LNCaP clone FGC (cell line): ENCODE measurements at regions not wholly inside any gene's neighbourhood (a gene's known extent, or its start where the extent isn't known, plus 50 kb on each side); places are given as distances from the start of the nearest gene placed in this dataset.

ENCODE experiments used
- DNase-seq: peaks from one replicate; pipeline ENCODE4 v3.0.0-alpha.2; 2011; ENCODE audit warnings: low read depth
- H3K4me3 ChIP-seq: 2 replicates; pipeline ENCODE4 v1.5.1; 2011; ENCODE audit warnings: mild to moderate bottlenecking, low read depth, low read length, control low read depth
- TF ChIP-seq, protein P1 (sequence below): IDR thresholded peaks from 2 replicates; pipeline ENCODE4 v1.5.1; 2012; ENCODE audit warnings: mild to moderate bottlenecking; ENCODE audit not compliant: control insufficient read depth, insufficient read depth; ENCODE audit errors: extremely low read depth

DNA sequence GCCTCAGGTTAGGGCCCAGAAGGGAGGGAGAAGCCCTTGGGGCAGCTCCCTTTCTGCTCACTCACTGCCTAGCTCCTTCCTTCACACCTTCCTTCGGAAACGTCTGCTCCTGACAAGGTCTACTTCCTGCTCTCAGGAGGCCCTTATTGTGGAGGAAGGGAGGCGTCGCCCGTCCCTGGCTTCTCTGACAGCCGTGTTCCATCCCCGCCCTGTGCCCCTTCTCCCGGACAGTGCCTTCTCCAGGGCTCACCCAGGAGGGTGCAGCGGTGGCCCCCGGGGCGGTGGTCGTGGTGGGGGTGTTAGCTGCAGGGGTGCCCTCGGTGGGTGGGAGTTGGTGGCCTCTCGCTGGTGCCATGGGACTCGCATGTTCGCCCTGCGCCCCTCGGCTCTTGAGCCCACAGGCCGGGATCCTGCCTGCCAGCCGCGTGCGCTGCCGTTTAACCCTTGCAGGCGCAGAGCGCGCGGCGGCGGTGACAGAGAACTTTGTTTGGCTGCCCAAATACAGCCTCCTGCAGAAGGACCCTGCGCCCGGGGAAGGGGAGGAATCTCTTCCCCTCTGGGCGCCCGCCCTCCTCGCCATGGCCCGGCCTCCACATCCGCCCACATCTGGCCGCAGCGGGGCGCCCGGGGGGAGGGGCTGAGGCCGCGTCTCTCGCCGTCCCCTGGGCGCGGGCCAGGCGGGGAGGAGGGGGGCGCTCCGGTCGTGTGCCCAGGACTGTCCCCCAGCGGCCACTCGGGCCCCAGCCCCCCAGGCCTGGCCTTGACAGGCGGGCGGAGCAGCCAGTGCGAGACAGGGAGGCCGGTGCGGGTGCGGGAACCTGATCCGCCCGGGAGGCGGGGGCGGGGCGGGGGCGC, 231.9 kb downstream of the SEC14L1 start:
- TF ChIP-seq, protein P1, sequence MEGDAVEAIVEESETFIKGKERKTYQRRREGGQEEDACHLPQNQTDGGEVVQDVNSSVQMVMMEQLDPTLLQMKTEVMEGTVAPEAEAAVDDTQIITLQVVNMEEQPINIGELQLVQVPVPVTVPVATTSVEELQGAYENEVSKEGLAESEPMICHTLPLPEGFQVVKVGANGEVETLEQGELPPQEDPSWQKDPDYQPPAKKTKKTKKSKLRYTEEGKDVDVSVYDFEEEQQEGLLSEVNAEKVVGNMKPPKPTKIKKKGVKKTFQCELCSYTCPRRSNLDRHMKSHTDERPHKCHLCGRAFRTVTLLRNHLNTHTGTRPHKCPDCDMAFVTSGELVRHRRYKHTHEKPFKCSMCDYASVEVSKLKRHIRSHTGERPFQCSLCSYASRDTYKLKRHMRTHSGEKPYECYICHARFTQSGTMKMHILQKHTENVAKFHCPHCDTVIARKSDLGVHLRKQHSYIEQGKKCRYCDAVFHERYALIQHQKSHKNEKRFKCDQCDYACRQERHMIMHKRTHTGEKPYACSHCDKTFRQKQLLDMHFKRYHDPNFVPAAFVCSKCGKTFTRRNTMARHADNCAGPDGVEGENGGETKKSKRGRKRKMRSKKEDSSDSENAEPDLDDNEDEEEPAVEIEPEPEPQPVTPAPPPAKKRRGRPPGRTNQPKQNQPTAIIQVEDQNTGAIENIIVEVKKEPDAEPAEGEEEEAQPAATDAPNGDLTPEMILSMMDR: no peak
- H3K4me3 ChIP-seq: no peak overlapping the region
- no peak for DNase-seq

DNA sequence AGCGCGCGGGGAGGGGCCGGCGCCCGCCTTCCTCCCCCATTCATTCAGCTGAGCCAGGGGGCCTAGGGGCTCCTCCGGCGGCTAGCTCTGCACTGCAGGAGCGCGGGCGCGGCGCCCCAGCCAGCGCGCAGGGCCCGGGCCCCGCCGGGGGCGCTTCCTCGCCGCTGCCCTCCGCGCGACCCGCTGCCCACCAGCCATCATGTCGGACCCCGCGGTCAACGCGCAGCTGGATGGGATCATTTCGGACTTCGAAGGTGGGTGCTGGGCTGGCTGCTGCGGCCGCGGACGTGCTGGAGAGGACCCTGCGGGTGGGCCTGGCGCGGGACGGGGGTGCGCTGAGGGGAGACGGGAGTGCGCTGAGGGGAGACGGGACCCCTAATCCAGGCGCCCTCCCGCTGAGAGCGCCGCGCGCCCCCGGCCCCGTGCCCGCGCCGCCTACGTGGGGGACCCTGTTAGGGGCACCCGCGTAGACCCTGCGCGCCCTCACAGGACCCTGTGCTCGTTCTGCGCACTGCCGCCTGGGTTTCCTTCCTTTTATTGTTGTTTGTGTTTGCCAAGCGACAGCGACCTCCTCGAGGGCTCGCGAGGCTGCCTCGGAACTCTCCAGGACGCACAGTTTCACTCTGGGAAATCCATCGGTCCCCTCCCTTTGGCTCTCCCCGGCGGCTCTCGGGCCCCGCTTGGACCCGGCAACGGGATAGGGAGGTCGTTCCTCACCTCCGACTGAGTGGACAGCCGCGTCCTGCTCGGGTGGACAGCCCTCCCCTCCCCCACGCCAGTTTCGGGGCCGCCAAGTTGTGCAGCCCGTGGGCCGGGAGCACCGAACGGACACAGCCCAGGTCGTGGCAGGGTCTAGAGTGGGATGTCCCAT, 232.8 kb downstream of the SEC14L1 start:
- no peak for DNase-seq
- TF ChIP-seq, protein P1: no peak
- H3K4me3 ChIP-seq: no peak overlapping the region

DNA sequence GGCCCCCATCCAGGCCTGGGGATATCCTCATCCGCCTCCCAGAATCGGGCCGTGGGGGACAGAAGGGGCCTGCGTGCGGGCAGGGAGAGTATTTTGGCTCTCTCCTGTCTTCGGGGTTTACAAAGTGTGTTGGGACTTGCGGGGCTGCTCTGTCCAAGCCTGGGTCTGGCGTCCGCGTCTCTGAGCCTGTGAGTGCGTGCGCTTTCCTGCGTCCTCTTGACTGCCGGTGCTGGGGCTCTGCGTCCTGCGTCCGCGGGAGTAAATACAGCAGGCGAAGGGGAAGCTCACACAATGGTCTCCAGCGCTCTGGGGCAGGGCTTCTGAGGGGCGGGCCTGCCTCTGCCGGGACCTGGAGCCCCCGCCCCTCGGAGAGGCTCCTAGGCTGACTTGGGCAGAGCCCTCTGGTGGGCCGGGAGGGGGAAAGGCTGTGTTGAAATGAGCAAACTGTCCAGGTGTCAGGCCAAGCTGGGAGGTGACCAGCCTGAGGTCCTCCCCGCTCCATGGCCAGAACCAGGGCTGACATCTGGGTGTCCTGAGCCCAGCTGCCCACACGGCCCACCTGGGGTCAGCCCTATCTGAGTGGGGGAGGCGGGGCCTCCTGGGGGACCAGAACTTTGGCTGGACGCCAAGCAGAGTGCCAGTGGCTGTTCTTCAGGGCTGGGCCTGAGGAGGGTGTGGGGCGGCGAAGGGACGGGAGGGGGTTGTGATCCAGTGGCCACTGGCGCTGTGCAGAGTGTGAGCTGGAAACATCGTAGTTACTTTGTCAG, 233.6 kb downstream of the SEC14L1 start:
- TF ChIP-seq, protein P1: no peak
- no peak for DNase-seq
- no peak overlapping the region for H3K4me3 ChIP-seq

DNA sequence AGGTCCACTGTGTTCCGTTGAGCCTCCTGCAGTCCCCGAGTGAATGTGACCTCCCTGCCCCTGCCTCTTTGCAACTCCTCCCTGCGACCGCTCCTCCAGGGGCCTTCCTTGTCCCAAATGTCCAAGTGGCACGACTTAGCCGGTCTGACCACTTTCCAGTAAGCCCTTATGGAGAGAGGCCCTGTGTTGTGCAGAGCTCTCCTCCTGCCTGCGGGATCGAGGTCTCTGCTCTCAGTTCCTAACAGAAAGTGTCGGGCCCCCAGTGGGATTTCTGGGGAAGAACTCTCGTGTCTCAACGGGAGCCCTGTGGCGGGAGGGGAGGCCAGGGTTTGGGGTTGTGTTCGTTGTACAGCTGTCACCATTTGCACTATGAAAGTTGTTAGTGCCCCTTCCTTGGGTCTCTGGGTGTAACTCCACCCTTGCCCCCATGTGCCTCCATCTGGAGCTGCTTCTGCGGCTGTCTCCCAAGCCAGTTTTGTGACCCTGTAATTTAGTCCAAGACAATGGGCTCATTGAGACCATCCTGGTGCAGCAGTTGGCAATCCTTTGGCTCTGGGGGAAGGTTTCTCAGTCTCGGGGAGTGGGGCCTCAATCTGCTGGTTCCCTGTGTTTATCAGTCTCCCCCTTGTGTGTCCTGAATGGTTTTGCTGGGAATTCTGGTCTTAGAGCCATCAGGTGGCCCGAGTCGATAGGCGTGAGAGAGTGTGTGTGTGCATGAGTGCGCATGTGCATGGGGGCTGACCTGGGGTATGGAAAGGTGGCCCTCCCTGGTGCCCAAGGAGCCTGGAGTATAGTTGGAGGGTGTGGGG, 234.5 kb downstream of the SEC14L1 start:
- H3K4me3 ChIP-seq: no peak overlapping the region
- DNase-seq: no peak
- TF ChIP-seq, protein P1: no peak

DNA sequence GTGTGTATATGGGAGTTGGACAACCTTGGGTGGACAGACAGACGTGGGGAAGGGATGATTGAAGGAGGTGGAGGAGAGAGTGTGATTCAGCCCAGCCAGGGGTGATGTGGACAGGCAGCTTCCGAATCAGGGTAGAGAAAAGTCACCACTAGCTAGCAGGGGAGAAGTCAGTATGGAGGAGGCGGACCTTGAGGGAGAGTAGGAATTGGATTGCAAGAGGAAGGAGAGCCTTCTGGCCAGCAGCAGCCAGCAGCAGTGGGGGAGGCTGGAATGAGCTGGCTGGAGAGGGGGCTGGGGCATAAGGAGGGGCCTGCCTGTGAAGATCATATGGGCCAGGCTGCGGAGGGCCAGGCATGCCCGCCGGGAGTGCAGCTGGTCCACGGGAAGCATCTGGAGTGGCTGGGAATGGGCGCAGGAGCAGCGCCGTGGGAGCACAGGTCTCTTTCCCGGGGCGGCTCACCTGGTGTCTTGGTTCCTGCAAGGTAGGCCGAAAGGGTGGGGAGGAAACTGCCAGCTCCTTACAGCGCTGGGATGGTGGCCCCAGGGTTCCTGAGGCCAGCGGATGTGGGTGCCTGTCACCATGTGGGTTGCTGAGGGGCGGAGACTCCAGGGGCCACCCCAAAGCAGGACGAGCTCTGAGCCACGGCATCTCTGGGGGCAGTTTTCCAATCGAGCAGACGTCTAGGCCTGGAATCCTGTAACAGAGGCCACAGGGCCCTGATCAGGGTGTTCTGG, 235.3 kb downstream of the SEC14L1 start:
- no peak for DNase-seq
- TF ChIP-seq, protein P1: no peak
- H3K4me3 ChIP-seq: no peak overlapping the region
